Bone marrow (tissue), 2 donors: ENCODE measurements at regions not wholly inside any gene's neighbourhood (a gene's known extent, or its start where the extent isn't known, plus 50 kb on each side); places are given as distances from the start of the nearest gene placed in this dataset.

Source experiments
- DNase-seq, 2 donors: peaks; one replicate each; lab custom pipeline; 2025; lab: John Stamatoyannopoulos, UW

DNA sequence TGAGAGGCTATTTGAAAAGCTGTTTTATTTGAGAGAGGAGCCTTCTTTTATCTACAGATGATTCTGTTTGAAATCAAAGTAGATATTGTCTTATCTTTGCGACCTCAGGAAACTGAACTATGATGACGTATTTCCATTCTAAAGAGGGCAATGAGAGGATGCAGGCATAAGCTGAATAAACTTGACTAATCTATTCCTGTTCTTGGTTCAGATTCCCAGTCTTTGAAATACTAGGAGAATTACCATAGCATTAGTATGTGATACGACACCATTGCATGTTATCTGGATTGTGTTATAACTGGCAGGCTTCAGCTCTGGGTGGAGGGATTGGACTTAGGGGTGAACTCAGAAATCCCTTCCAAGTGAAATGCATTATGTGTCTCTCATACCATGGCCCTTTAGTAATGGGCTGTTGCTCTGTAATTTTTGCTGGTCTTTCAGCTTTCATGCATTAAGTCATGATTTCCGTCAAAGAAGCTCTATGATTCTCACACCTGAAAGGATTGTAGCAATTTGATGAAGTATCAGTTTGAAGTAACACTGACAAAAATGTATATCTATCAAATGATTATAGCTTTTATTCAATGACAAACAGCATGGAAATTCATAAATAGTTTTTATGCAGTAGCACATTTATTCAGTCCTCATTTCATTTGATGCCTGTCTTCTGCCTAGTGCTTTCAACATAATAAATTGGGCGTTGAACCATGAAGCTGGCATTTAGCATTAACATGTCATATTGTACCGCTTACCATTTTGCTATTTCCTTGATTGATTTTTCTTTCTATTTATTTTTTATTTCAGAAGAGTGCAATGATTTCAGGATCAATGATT lies 138.4 kb upstream of the SPACA1 start:
- DNase-seq = no peak

DNA sequence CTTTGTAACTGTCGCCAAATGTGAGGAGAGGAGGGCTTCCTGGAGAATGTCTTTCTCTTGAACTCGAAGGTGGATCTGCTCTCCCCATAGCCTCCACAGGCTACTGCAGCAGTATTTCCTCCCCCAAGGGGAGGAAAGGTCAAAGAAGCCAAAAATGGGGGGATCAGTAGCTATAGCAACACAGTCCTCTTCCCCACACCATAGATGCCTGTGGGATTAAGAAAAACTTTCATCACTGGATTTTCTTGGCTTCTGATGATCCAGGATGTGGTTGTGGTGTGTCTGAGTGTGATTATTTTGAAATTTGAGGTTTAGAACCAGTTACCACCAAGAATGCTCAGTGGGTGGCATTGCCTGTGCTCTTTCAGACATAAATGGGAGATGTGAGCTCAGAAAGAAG lies 140.1 kb upstream of the SPACA1 start:
- DNase-seq = no peak

DNA sequence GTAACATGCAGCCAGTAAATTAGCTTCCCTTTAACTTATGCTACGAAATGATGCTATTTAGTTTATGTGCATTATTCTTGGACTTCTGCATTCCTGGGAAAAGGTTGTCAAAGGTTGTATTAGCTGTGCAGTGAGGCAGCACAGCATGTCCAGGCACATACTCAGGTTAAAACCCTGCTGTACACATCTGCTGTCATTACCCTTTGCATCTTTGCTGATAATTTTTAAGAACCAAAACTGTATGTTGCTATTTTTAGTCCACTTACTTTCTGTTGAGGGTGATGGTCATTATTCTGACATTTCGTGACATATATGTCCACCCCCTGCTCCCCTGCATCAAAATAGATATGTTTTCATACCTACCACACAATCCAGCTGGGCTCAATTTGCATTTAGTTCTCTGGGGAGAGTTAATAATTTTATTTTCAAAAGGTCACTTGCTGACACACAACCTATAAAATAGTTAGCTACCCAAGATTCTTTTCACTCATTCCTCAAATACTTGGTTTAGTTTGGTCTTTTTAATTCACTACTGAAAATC lies 142.5 kb upstream of the SPACA1 start:
- no peak for DNase-seq

DNA sequence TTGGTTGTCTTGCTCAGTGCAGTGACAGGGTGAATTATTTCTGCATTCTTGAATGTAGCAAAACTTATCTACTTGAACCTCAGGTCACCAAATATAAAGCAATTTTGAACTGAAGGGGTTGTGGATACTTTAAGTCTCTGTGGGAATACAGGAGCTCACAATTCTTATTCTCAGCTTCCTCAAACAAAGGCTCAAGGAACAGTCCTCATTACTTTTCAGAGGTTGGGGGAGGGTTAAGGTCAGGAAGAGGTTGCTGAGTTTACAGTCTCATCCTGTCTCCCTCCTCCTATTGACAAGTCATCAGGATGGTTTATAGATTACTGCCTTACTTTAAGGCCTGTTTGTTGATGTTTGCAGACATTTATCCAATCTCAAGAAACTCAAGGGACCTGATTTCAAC lies 143.6 kb upstream of the SPACA1 start:
- no peak for DNase-seq

DNA sequence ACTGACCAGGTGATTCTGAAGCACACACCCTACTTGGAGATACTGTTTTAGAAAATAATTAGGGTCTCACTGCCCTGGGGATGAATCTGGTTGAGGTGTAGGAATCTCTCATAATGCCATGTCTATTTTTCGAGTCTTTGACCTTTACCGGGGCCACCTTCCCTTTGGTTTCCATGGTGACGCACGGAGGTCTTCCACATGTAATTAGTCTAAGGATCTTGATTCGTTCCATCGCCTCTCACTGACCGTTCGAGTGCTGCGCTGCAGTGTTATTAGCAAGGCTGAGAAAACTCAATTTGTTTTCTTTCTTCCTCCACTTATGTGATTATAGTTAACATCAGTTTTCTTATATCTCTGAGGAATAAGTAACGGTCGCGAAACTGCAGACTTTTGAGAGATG lies 144.3 kb upstream of the SPACA1 start:
- DNase-seq = no peak

DNA sequence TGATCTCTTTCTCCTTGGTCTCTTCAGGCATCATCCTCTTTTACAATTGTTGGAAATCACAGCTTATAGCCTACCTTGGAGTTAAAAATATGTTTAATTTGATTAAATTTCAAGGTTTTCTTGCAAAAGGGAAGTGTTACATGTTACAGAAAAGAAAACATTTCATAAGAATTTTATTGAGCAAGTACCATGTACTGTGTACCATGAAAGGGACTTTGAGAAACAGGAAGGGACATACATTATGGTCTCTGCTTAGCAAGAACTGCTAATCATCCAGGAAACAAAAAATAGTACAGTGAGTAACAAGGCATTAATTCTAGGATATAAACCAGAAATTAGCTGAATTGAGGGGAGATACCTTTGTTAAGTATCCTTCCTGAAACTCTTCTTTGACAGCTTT lies 145.3 kb upstream of the SPACA1 start:
- no peak for DNase-seq

DNA sequence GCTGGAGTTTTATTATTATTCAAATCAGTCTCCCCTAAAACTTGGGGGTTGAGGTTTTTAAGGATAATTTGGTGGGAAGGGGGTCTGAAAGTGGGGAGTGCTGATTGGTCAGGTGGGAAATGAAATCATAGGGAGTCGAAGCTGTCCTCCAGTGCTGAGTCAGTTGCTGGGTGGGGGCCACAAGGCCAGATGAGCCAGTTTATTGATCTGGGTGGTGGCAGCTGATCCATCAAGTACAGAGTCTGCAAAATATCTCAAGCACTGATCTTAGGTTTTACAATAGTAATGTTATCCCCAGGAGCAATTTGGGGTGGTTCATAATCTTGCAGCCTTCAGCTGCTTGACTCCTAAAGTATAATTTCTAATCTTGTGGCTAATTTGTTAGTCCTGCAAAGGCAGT lies 146.0 kb upstream of the SPACA1 start:
- DNase-seq = no peak

DNA sequence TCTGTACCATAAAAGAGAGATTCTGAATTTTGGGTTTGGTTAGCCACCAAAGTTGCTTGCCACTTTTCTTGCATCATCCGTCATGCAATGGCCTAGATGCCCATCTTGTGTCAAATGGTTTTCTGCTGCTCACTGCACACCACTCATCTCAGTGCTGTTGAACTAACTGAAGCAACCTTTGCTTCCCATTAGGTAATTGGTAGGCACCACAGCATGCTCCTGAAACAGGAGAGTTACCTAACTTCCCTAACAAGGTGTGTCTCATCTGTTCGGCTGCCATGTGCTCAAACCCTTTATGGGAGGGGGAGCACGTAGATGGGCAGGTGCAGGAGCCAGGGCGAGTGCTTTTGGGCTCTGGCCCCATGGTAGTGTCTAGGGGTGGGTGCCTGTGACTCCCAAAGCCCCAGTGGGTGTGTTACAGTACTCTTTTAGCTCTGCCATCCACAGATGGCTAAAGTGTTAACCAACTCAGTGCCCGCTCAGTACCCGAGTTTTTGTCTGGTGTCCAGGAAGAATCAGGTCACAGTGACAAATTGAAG lies 147.4 kb upstream of the SPACA1 start:
- no peak for DNase-seq

DNA sequence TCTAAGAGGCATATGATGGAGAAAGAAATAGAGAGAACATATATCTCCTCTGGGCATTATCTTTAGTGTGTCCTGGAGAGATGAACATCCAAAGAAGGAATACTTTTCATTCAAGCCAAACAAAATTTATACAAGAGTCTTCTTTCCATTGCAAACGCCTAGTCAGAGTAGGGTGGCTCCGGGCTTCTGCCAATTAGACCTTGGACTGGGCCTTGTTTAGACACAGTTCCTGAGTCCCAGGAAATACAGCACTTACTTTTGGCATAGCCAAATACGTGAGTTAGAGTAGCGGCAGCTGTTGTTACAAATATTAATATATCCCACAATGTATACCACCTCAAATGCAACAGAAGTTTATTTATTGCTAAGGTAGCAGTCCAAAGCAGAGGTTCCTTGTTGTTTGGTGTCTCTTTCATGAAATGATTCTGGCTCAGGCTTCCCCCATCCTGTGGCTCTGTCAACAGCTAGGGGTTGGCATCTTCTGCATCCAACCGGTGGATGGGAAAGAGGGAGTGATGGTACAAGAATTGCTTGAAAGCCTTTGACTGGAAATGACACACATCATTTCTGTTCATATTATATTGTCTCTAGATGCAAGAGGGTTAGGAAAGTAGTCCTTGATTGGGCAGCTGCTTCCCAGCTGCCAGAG lies 148.0 kb upstream of the SPACA1 start:
- no peak for DNase-seq

DNA sequence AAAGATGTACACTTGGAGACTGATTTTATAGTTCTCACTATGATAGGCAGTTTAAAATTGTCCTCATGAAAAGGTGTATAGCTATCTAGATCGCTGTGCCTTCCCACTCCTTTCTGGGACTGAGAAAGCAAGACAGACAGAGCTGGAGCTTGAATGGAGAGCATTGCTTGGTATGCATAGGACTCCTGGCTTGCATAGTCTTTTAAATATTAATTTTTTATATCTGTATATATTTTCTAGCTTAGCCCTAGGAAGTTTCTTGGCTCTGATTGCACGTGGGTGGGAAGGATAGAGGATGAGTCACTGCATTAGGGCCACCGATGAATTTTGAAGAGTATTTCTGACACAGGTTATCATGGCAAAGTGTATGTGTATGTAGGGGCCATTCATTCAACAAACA lies 150.0 kb upstream of the SPACA1 start:
- DNase-seq = no peak

DNA sequence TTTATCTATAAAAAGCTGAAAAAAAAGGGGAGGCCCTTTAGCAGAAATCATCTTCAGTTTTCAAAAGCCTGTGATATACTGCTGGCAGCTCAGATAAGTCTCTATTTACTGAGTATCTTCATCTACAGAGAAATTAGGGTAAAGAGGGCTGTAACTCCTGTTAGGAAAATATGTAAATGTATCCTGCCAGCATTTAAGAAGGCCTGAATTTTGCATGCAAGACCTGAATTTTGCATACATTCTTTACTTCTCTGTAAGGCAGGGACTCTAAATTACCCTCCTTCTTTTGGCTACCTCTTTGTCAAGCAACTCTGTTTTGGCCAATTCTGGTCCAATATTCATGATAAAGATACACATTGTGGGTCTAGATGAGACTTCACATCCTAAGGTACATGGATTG lies 150.6 kb upstream of the SPACA1 start:
- no peak for DNase-seq

DNA sequence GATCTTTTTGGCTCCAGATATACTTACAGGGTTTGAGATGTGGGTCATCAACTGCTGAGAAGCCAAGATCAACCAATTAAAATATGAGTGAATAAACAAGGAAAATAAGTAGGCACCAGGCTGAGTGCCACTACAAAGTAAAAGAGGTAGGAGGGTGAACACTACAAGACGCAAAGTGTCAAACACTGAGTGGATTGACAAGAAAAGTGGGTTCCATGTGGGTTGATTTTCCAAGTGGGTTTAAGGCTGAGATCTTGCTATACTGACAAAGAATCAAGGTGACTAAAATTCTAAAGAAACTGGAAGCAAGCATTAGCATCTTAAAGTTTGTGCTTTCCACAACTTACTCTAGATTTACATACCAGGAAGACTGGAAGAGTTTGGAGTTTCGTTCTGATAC lies 160.4 kb upstream of the SPACA1 start:
- no peak for DNase-seq

DNA sequence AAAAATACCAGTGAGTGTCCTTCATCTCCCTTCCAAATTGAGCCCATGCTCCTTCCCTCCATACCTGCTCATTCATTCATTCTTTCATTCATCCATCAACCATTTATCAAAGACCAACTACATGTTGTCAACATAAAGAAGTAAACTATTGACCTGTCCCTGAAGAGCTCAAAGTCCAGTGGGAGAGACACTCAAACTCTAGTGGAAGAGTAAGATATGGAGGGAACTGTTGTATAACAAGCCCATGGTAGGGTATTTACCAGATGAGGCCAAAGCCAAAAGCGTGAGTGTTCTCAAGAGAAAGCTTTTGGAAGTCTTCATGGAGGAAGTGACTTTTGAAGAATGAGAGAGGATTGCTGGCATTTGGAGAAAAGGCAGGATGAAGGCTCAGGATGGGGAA lies 163.4 kb upstream of the SPACA1 start:
- no peak for DNase-seq

DNA sequence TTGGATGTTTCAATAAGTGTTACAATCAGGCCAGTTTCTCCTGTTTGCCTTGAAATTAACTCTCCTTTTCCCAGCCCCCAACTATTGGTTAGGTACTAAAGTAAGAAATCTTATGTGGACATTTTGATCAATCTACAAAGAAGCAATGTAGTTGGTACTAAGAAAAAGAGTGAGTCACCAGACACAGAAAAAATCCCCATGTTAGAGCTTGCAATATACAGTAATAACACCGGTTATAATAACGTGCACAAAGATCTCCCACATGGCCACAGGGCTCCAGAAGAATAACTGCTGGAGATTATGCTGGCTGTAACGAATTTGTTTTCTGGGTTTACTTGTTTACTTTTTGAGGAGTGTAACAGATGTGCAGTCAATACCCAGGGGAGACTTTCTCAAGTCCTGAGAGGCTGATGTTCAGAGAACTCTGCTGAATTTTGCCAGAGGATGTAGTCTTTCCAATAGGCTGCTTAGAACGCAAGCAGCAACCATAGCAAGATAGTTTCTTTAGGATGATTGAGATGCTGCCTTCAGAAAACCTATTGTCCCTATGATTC lies 166.2 kb upstream of the SPACA1 start:
- no peak for DNase-seq

DNA sequence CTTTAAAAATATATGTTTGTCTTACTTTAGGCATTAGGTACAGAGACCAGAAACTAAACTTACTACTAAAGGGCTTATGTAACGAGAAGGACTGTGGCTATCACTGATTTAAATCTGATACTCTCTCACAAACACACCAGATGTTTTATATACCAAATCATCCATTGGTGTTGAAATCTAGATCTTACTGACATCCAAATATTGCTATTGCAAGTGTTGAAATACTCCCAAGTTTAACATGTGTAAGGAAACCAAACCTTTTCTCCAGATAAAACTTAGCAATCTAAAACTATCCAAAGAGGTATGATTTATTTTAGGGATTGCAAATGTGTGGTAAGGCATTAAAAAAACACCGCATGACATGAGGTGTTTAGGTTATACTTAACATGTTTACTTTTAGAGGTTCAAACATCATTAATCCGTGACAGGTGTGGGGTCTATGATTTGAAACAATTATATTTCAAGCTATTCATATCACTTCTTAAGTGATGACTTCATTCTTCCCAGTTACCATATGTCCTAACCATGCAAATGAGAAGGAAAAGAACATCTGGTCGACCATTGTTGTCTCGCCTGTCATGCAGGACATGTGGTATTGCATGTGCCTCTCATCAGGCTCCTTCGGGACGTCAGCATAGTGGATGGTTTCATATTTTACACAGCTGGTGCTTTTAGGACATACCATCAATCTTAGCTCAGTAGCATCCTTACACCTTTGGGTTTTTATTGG lies 168.3 kb upstream of the SPACA1 start:
- DNase-seq = no peak

DNA sequence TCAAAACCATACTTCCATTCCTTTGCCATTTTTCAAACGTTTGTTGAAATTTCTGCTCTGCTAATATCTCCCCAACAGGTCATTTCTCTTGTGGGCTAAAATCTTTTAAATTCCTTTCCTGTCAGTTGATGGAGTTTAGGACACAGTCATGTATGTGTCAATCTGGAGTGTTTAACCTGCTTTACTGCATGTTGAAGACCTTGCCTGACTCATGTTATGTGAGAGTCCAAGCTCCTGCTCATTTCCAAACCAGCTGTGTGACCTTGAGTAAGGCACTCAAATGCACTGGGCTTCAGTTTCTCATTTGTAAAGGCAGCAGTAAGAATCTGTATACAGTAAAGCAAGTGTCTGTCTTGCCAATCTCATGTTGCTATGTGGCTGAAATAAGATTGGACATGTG lies 171.9 kb upstream of the SPACA1 start:
- DNase-seq = no peak

DNA sequence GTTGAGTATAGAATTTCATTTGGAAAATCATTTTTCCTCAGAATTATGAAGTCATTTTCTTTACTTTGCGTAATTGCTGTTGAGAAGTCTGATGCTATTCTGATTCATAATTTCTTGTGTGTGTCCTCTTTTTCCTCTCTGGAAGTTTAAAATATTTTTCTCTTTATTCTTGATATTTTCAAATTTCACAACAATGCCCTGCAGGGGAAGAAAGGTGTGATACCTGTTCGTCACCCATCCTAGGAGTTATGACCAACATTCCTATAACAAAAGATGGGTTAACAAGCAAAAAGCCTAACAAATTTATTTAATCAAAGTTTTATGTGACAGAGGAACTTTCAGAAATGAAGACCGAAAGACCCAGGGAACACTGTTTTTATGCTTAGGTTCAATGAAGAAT lies 171.5 kb upstream of the AKIRIN2 start:
- DNase-seq = no peak

DNA sequence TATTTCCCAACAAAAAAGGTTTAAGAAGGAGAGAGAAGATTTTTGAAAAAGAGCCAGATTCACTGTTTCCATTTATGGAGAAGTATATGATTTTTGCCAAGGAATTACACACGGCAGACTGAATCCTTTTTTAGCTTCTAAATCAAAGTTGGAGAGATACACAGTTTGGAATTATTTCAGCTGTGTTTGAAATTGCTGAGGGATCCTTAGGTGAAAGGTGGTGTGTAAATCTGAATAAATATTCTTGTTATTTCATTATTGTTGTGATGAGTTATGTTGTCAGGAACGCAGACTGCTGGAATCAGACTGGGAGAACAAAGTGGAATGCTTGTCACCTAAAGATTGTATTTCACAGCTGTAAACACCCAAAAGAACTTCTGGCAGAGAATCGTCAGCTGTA lies 168.5 kb upstream of the AKIRIN2 start:
- no peak for DNase-seq

DNA sequence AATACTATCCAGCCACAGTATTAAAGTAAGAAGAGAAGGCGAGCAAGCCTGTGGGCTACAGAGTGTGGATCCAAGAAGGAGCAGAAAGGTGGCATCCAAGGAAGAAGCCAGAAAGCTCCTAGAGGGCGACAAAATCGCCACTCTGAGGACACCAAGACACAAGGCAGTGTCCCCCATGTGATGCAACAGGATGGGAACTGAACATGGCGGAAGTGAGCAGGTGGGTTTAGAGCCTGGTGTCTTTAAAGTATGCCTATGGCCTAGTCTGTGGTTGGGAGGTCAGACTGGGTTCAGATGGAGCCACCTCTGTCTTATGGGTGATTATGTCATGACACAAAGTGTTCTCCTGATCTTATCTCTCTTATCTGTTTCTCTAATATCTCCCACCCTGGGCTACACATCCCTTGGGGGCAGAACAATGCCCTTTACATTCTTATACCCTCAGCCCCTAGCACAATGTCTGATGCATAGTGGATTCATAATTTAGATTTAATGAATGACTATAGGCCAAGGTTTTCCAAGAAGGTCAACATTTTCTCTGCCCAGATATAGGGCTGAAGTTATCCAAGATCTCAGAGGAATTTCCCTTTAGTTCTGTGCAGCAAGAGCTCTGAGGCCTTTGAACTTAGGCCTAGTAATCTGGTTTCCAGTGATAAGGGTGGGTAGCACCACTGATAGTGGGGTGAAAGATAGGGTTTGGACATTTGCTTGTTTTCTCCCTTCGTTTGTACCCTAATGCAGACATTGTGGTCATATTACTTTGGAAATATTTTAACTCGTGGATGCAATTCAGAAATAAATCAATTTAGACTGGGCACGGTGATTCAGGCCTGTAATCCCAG lies 167.3 kb upstream of the AKIRIN2 start:
- DNase-seq = no peak

DNA sequence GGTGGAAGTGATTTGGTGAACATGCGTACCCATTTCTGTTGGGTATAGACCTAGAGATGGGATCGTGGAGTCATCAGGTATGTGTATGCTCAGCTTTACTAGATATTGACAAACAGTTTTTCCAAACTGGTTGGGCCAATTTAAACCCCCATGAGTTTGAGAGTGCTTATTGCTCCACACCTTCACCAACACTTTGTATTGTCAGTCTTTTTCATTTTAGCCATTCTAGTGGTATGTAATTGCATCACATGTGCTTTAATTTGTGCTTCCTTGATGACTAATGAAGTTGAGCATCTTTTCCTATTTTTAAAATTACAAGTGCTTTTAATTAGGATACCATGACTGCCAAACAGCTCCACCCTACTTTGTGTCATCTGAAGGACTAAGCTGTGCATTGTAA lies 158.9 kb upstream of the AKIRIN2 start:
- no peak for DNase-seq

DNA sequence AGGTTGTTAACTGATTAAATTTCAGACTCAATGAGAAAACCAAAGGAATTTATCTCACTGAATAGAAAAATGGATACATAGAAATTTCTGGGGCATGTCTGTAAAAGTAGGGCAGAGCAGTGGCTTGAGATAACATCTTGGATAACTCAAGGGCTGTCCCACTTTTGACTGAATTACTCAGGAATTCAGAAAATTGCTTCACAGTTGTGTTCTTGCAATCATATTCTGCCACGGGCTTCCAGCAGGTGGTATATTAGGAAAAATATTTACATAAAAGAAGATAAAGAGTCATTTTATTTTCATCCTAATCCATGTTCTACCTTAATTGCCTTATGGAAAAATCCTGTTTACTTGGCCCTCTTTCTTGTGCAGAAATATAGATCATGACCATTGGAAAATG lies 156.4 kb upstream of the AKIRIN2 start:
- DNase-seq = no peak
